H9 (cell line): ENCODE measurements at regions not wholly inside any gene's neighbourhood (a gene's known extent, or its start where the extent isn't known, plus 50 kb on each side); places are given as distances from the start of the nearest gene placed in this dataset.

Experiments used
- DNase-seq: peaks from one replicate; pipeline ENCODE4 v3.0.0-alpha.2; 2017
- H2AFZ ChIP-seq: one replicate; pipeline ENCODE4 v1.6.1; 2013; ENCODE audit warnings: mild to moderate bottlenecking, low read length, control low read depth, moderate library complexity
- H2AK5ac ChIP-seq: 2 replicates; pipeline ENCODE4 v1.6.1; 2013; ENCODE audit warnings: low read length, control low read depth, mixed read lengths; ENCODE audit not compliant: insufficient read length
- H2BK120ac ChIP-seq: one replicate; pipeline ENCODE4 v1.6.1; 2013; ENCODE audit warnings: low read depth, mild to moderate bottlenecking, low read length, control low read depth, inconsistent platforms; ENCODE audit not compliant: poor library complexity, severe bottlenecking
- H2BK12ac ChIP-seq: 2 replicates; pipeline ENCODE4 v1.6.1; 2013; ENCODE audit warnings: low read length, control low read depth, mixed read lengths, low read depth; ENCODE audit not compliant: insufficient read length
- H2BK15ac ChIP-seq: 2 replicates; pipeline ENCODE4 v1.6.1; 2013; ENCODE audit warnings: low read depth, low read length, control low read depth
- H2BK20ac ChIP-seq: one replicate; pipeline ENCODE4 v1.6.1; 2013; ENCODE audit warnings: low read depth, mild to moderate bottlenecking, low read length, control low read depth, inconsistent platforms; ENCODE audit not compliant: poor library complexity, severe bottlenecking
- H2BK5ac ChIP-seq: 2 replicates; pipeline ENCODE4 v1.6.1; 2013; ENCODE audit warnings: low read length, control low read depth, mixed read lengths; ENCODE audit not compliant: insufficient read length
- H3K14ac ChIP-seq: 2 replicates; pipeline ENCODE4 v1.6.1; 2013; ENCODE audit warnings: low read length, control low read depth; ENCODE audit not compliant: insufficient read depth
- H3K18ac ChIP-seq: 2 replicates; pipeline ENCODE4 v1.6.1; 2013; ENCODE audit warnings: low read depth, mild to moderate bottlenecking, mixed read lengths, low read length, control low read depth; ENCODE audit not compliant: insufficient read length
- H3K23ac ChIP-seq: 2 replicates; pipeline ENCODE4 v1.6.1; 2013; ENCODE audit warnings: low read length, control low read depth, mixed read lengths, low read depth; ENCODE audit not compliant: insufficient read length
- H3K23me2 ChIP-seq: 2 replicates; pipeline ENCODE4 v1.6.1; 2013; ENCODE audit warnings: low read depth, mild to moderate bottlenecking, mixed read lengths, low read length, control low read depth; ENCODE audit not compliant: insufficient read length, poor library complexity, severe bottlenecking
- H3K27ac ChIP-seq: 2 replicates; pipeline ENCODE4 v1.5.1; 2013; ENCODE audit warnings: low read length, control low read depth, mixed read lengths, low read depth; ENCODE audit not compliant: insufficient read length
- H3K27me3 ChIP-seq: 2 replicates; pipeline ENCODE4 v1.6.1; 2013; ENCODE audit warnings: low read length, control low read depth, inconsistent platforms; ENCODE audit not compliant: insufficient read depth
- H3K4ac ChIP-seq: 2 replicates; pipeline ENCODE4 v1.6.1; 2013; ENCODE audit warnings: low read depth, mild to moderate bottlenecking, control low read depth, inconsistent platforms, low read length, moderate library complexity
- H3K4me1 ChIP-seq: 2 replicates; pipeline ENCODE4 v1.6.1; 2013; ENCODE audit warnings: low read length, control low read depth, inconsistent platforms; ENCODE audit not compliant: insufficient read depth
- H3K4me2 ChIP-seq: 2 replicates; pipeline ENCODE4 v1.6.1; 2013; ENCODE audit warnings: low read length, control low read depth, mixed read lengths; ENCODE audit not compliant: insufficient read length, insufficient read depth
- H3K56ac ChIP-seq: 2 replicates; pipeline ENCODE4 v1.6.1; 2013; ENCODE audit warnings: low read depth, mild to moderate bottlenecking, mixed read lengths, low read length, control low read depth; ENCODE audit not compliant: insufficient read length
- H3K79me1 ChIP-seq: 2 replicates; pipeline ENCODE4 v1.6.1; 2013; ENCODE audit warnings: low read depth, mild to moderate bottlenecking, moderate library complexity, low read length, control low read depth, inconsistent platforms; ENCODE audit not compliant: insufficient read depth, poor library complexity, severe bottlenecking
- H3K79me2 ChIP-seq: 2 replicates; pipeline ENCODE4 v1.6.1; 2013; ENCODE audit warnings: low read length, control low read depth, inconsistent platforms; ENCODE audit not compliant: insufficient read depth
- H3K9ac ChIP-seq: 2 replicates; pipeline ENCODE4 v1.6.1; 2013; ENCODE audit warnings: low read length, control low read depth, mixed read lengths; ENCODE audit not compliant: insufficient read length; ENCODE audit errors: extremely low read depth
- H3K9me3 ChIP-seq: one replicate; pipeline ENCODE4 v1.6.1; 2013; ENCODE audit warnings: low read depth, low read length, inconsistent platforms; ENCODE audit not compliant: control insufficient read depth
- H3T11ph ChIP-seq: one replicate; pipeline ENCODE4 v1.6.1; 2013; ENCODE audit warnings: mild to moderate bottlenecking, low read length, control low read depth, inconsistent platforms
- H4K20me1 ChIP-seq: one replicate; pipeline ENCODE4 v1.6.1; 2013; ENCODE audit not compliant: control insufficient read depth, insufficient read length, insufficient read depth
- H4K5ac ChIP-seq: 2 replicates; pipeline ENCODE4 v1.6.1; 2013; ENCODE audit warnings: low read depth, mild to moderate bottlenecking, mixed read lengths, low read length, control low read depth; ENCODE audit not compliant: insufficient read length
- H4K8ac ChIP-seq: replicated peaks from 2 replicates; pipeline ENCODE4 v1.6.1; 2013; ENCODE audit warnings: low read length, control low read depth, mixed read lengths, low read depth; ENCODE audit not compliant: insufficient read length
- H4K91ac ChIP-seq: 2 replicates; pipeline ENCODE4 v1.6.1; 2013; ENCODE audit warnings: low read depth, mild to moderate bottlenecking, moderate library complexity, mixed read lengths, low read length, control low read depth; ENCODE audit not compliant: insufficient read length
- H3K27ac Mint-ChIP-seq, 3 experiments: 2 replicates in 2 of 3; 3 replicates in 1 of 3; pipeline ENCODE4 v1.8.0; 2020 to 2021; ENCODE audit warnings: mixed read lengths in 3 of 3, mild to moderate bottlenecking in 1 of 3, moderate library complexity in 1 of 3
- H3K27me3 Mint-ChIP-seq: 2 replicates; pipeline ENCODE4 v1.8.0; 2021; ENCODE audit warnings: low read depth, mild to moderate bottlenecking, moderate library complexity, mixed read lengths
- H3K36me3 Mint-ChIP-seq, 3 experiments: 2 replicates in 2 of 3; 3 replicates in 1 of 3; pipeline ENCODE4 v1.8.0; 2020 to 2021; ENCODE audit warnings: low read depth in 3 of 3, mixed read lengths in 3 of 3; ENCODE audit not compliant: insufficient read depth in 1 of 3
- H3K4me1 Mint-ChIP-seq, 2 experiments: 2 replicates each; pipeline ENCODE4 v1.8.0; 2020; ENCODE audit warnings: mixed read lengths in 2 of 2
- H3K4me3 Mint-ChIP-seq, 2 experiments: 2 replicates in 1 of 2; 3 replicates in 1 of 2; pipeline ENCODE4 v1.8.0; 2020 to 2021; ENCODE audit warnings: mild to moderate bottlenecking in 2 of 2, mixed read lengths in 2 of 2, moderate library complexity in 1 of 2
- H3K9me3 Mint-ChIP-seq, 2 experiments: 2 replicates in 1 of 2; 3 replicates in 1 of 2; pipeline ENCODE4 v1.8.0; 2020; ENCODE audit warnings: mild to moderate bottlenecking in 2 of 2, mixed read lengths in 2 of 2, moderate library complexity in 1 of 2
- CTCF ChIP-seq: fragments of 200-600 bp; sonication (generic); conservative IDR thresholded peaks from 3 replicates; pipeline ENCODE4 v1.8.0; 2021; ENCODE audit warnings: antibody characterized with exemption, mild to moderate bottlenecking
- WGBS: extraction: QIAGEN DNeasy Blood & Tissue Kit; methylation state at CpG from one replicate; pipeline ENCODE4 v1.1.7; 2013; ENCODE audit warnings: missing lambda C conversion rate, low lambda C conversion rate, mixed read lengths; ENCODE audit not compliant: insufficient read length; ENCODE audit errors: extremely low coverage; 5-methylcytosine and 5-hydroxymethylcytosine counted together

GRCh38 chr2:100629309-100629708 lies 66.5 kb downstream of the PDCL3 start:
- no peak overlapping the region for H3K56ac ChIP-seq
- H3K23me2 ChIP-seq: no peaks in the 10 kb centered on the region
- no peak overlapping the region for H4K5ac ChIP-seq
- H3K4me3 Mint-ChIP-seq: no peak overlapping the region
- no peak for TF ChIP-seq CTCF
- no peak overlapping the region for H3T11ph ChIP-seq
- no peak overlapping the region for H2AK5ac ChIP-seq
- no peak overlapping the region for H3K27ac Mint-ChIP-seq
- H2BK120ac ChIP-seq: no peak overlapping the region
- no peaks in the 10 kb centered on the region for H3K4me1 ChIP-seq
- H3K27ac ChIP-seq: no peak overlapping the region
- H3K9me3 ChIP-seq: no peaks in the 10 kb centered on the region
- no peaks in the 10 kb centered on the region for H3K27me3 ChIP-seq
- no peaks in the 10 kb centered on the region for H4K20me1 ChIP-seq
- no peak overlapping the region for H2BK5ac ChIP-seq
- H3K14ac ChIP-seq: no peak overlapping the region
- no CpG with 5 or more reads among the region's 5 CpGs for WGBS
- H3K18ac ChIP-seq: no peak overlapping the region
- peaks cover 2% of the 10 kb centered on the region for H3K27me3 Mint-ChIP-seq
- no peak for DNase-seq
- no peaks in the 10 kb centered on the region; a peak in 2 of 7 replicates for H3K36me3 Mint-ChIP-seq
- no peak overlapping the region for H4K8ac ChIP-seq
- H3K23ac ChIP-seq: no peak overlapping the region
- H3K4ac ChIP-seq: no peak overlapping the region
- H2AFZ ChIP-seq: no peak overlapping the region
- no peaks in the 10 kb centered on the region for H3K79me2 ChIP-seq
- no peak overlapping the region for H2BK20ac ChIP-seq
- H3K9ac ChIP-seq: no peak overlapping the region
- H3K4me2 ChIP-seq: no peak overlapping the region
- H2BK12ac ChIP-seq: no peak overlapping the region
- H4K91ac ChIP-seq: no peak overlapping the region
- H3K9me3 Mint-ChIP-seq: no peaks in the 10 kb centered on the region
- H2BK15ac ChIP-seq: no peak overlapping the region
- H3K79me1 ChIP-seq: no peaks in the 10 kb centered on the region
- peaks cover 3 to 4% of the 10 kb centered on the region in 2 experiments; a peak in 3 of 4 replicates for H3K4me1 Mint-ChIP-seq
